HuH-7 (cell line): ENCODE measurements at regions not wholly inside any gene's neighbourhood (a gene's known extent, or its start where the extent isn't known, plus 50 kb on each side); places are given as distances from the start of the nearest gene placed in this dataset.

ENCODE experiments used
- DNase-seq: peaks from one replicate; pipeline ENCODE4 v3.0.0; 2011; ENCODE audit warnings: low spot score

GRCh38 chr4:138561906-138562305 lies 319.8 kb upstream of the SLC7A11 start:
- DNase-seq: no peak

- no peak for DNase-seq
Measured at GRCh38 chr4:138561276-138561880, 319.2 kb upstream of the SLC7A11 start.

GRCh38 chr4:138560448-138560847 lies 318.3 kb upstream of the SLC7A11 start:
- peak; percentile 31 for DNase-seq

- DNase-seq: no peak
Measured at GRCh38 chr4:138558886-138559285, 316.7 kb upstream of the SLC7A11 start.

GRCh38 chr4:138555584-138555983 lies 313.4 kb upstream of the SLC7A11 start:
- peak; percentile 46 for DNase-seq

GRCh38 chr4:138555108-138555507 lies 313.0 kb upstream of the SLC7A11 start:
- no peak for DNase-seq

- no peak for DNase-seq
Measured at GRCh38 chr4:138553001-138553845, 311.1 kb upstream of the SLC7A11 start.

- DNase-seq: no peak
Measured at GRCh38 chr4:138542191-138542776, 300.1 kb upstream of the SLC7A11 start.

GRCh38 chr4:138540056-138540800 lies 298.1 kb upstream of the SLC7A11 start:
- DNase-seq: no peak

GRCh38 chr4:138538743-138539142 lies 296.6 kb upstream of the SLC7A11 start:
- DNase-seq: no peak

- DNase-seq: no peak
Measured at GRCh38 chr4:138537731-138538490, 295.8 kb upstream of the SLC7A11 start.

GRCh38 chr4:138535316-138535715 lies 293.2 kb upstream of the SLC7A11 start:
- no peak for DNase-seq

GRCh38 chr4:138522366-138522765 lies 280.2 kb upstream of the SLC7A11 start:
- DNase-seq: peak; percentile 4

- no peak for DNase-seq
Measured at GRCh38 chr4:138521809-138522208, 279.7 kb upstream of the SLC7A11 start.

- DNase-seq: no peak
Measured at GRCh38 chr4:138519436-138519835, 277.3 kb upstream of the SLC7A11 start.

GRCh38 chr4:138513535-138513934 lies 271.4 kb upstream of the SLC7A11 start:
- DNase-seq: no peak

- DNase-seq: no peak
Measured at GRCh38 chr4:138512756-138513155, 270.6 kb upstream of the SLC7A11 start.

- DNase-seq: no peak
Measured at GRCh38 chr4:138510053-138510452, 267.9 kb upstream of the SLC7A11 start.

GRCh38 chr4:138509346-138509745 lies 267.2 kb upstream of the SLC7A11 start:
- DNase-seq: no peak

- DNase-seq: no peak
Measured at GRCh38 chr4:138507522-138507921, 265.4 kb upstream of the SLC7A11 start.

- DNase-seq: no peak
Measured at GRCh38 chr4:138501614-138502013, 259.5 kb upstream of the SLC7A11 start.

- no peak for DNase-seq
Measured at GRCh38 chr4:138500869-138501268, 258.7 kb upstream of the SLC7A11 start.
